DOHH2 (cell line): ENCODE measurements at regions not wholly inside any gene's neighbourhood (a gene's known extent, or its start where the extent isn't known, plus 50 kb on each side); places are given as distances from the start of the nearest gene placed in this dataset.

Experiments
- CTCF ChIP-seq: fragments of 200-600 bp; sonication (generic); IDR thresholded peaks from one replicate; pipeline ENCODE4 v1.5.1; 2014; ENCODE audit warnings: antibody characterized with exemption, mild to moderate bottlenecking, low read depth, low read length; ENCODE audit not compliant: poor library complexity, severe bottlenecking
- EZH2phosphoT487 ChIP-seq: fragments of 200-600 bp; sonication (generic); IDR thresholded peaks from 2 replicates; pipeline ENCODE4 v1.6.1; 2017; ENCODE audit warnings: borderline replicate concordance, mild to moderate bottlenecking, antibody characterized with exemption, low read length, moderate library complexity, mixed read lengths

- TF ChIP-seq CTCF, result no peak
- TF ChIP-seq EZH2phosphoT487, result no peak
These were observed 106.5 kb upstream of the DAB1 start for GRCh38 chr1:57530206-57530910.
